ENCODE measurements at regions not wholly inside any gene's neighbourhood (a gene's known extent, or its start where the extent isn't known, plus 50 kb on each side); places are given as distances from the start of the nearest gene placed in this dataset.

DNA sequence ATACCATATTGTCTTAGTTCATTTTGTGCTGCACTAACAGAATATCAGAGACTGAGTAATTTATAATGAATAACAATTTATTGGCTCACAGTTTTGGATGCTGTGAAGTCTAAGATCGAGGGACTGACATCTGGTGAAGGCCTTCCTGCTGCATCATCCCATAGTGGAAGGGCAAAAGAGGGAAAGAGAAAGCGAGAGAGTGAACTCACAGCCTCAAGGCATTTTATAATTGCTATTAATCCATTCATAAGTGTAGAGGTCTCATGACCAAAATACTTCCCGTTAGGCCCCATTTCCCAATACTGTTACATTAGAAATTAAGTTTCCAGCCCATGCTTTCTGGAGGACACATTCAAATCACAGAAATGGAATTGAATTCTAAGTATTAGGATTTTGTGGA, 554.4 kb downstream of the TRAM1L1 start:
- no peak overlapping the region for H3K4me3 ChIP-seq (ENCODE audit: low read length in 3 of 3)
- H3K4me1 ChIP-seq (ENCODE audit: control insufficient read depth in 2 of 3, insufficient read depth in 2 of 3, low read depth in 1 of 3, low read length in 3 of 3): no peaks in the 10 kb centered on the region
- H3K27me3 ChIP-seq (ENCODE audit: control insufficient read depth, insufficient read depth, low read length): no peaks in the 10 kb centered on the region
- no peaks in the 10 kb centered on the region for H3K36me3 ChIP-seq (ENCODE audit: control insufficient read depth in 2 of 3, insufficient read depth in 3 of 3, low read length in 3 of 3)
- intact Hi-C loops (cut with DNase I): no loop called here
- no peaks in the 10 kb centered on the region for H3K9me3 ChIP-seq (ENCODE audit: control insufficient read depth in 2 of 3, insufficient read depth in 1 of 3, low read length in 3 of 3)
- TF ChIP-seq, protein P1, sequence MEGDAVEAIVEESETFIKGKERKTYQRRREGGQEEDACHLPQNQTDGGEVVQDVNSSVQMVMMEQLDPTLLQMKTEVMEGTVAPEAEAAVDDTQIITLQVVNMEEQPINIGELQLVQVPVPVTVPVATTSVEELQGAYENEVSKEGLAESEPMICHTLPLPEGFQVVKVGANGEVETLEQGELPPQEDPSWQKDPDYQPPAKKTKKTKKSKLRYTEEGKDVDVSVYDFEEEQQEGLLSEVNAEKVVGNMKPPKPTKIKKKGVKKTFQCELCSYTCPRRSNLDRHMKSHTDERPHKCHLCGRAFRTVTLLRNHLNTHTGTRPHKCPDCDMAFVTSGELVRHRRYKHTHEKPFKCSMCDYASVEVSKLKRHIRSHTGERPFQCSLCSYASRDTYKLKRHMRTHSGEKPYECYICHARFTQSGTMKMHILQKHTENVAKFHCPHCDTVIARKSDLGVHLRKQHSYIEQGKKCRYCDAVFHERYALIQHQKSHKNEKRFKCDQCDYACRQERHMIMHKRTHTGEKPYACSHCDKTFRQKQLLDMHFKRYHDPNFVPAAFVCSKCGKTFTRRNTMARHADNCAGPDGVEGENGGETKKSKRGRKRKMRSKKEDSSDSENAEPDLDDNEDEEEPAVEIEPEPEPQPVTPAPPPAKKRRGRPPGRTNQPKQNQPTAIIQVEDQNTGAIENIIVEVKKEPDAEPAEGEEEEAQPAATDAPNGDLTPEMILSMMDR (IDR thresholded peaks at IDR 0.05; ENCODE audit: borderline replicate concordance, extremely low read depth, insufficient read depth): no peak
- DNase-seq (no peak), FAIRE-seq (no peak)
- no peak overlapping the region for H3K9ac ChIP-seq (ENCODE audit: low read length in 3 of 3)
- no peak overlapping the region for H3K27ac ChIP-seq (ENCODE audit: low read depth in 2 of 2, low read length in 2 of 2)

DNA sequence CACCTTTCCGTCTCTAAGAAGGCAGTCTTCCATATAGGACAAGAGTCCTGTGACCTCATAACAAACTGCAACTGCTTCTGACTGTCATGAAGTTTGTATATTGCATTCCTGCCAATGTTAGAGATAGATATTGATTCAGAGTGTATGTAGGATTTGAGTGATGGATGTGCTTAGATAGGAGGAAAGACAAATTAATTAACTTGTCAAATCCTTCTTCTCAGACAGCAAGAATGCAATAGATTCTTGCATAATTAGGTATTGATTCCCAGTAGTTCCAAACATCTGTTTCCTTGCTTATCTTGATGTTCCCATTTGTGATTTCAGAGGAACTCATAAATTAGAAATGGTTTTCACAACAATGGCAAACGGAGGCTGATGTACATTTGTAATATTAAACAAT, 555.3 kb downstream of the TRAM1L1 start:
- H3K27me3 ChIP-seq (ENCODE audit: control insufficient read depth, insufficient read depth, low read length): no peaks in the 10 kb centered on the region
- no peak overlapping the region for H3K27ac ChIP-seq (ENCODE audit: low read depth in 2 of 2, low read length in 2 of 2)
- DNase-seq: no peak
- H3K9ac ChIP-seq (ENCODE audit: low read length in 3 of 3): no peak overlapping the region
- H3K9me3 ChIP-seq (ENCODE audit: control insufficient read depth in 2 of 3, insufficient read depth in 1 of 3, low read length in 3 of 3): no peaks in the 10 kb centered on the region
- FAIRE-seq: no peak
- no peaks in the 10 kb centered on the region for H3K4me1 ChIP-seq (ENCODE audit: control insufficient read depth in 2 of 3, insufficient read depth in 2 of 3, low read depth in 1 of 3, low read length in 3 of 3)
- H3K36me3 ChIP-seq (ENCODE audit: control insufficient read depth in 2 of 3, insufficient read depth in 3 of 3, low read length in 3 of 3): no peaks in the 10 kb centered on the region
- no peak overlapping the region for H3K4me3 ChIP-seq (ENCODE audit: low read length in 3 of 3)
- intact Hi-C loops (cut with DNase I): no loop called here
- TF ChIP-seq, protein P1 (IDR thresholded peaks at IDR 0.05; ENCODE audit: borderline replicate concordance, extremely low read depth, insufficient read depth): no peak

DNA sequence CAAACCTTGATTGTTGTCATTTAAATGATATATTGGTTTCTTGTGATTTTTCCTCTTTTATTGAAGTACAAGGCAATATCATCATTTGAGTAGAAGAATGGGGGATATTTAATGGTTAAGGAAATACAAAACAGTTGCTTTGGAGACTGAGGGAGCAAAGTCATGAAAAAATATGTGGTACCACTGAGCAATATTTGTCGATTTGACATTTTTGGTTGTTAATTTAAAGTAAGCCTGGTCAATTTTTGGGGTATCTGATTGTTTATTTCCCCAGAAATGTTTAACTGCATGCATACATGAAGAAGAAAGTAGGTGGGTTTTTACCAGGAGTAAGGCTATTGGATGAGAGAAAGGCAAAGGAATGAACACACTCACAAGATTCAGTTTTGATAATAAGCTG, 556.2 kb downstream of the TRAM1L1 start:
- H3K36me3 ChIP-seq (ENCODE audit: control insufficient read depth in 2 of 3, insufficient read depth in 3 of 3, low read length in 3 of 3): no peaks in the 10 kb centered on the region
- no peaks in the 10 kb centered on the region for H3K9me3 ChIP-seq (ENCODE audit: control insufficient read depth in 2 of 3, insufficient read depth in 1 of 3, low read length in 3 of 3)
- H3K27ac ChIP-seq (ENCODE audit: low read depth in 2 of 2, low read length in 2 of 2): no peak overlapping the region
- no peaks in the 10 kb centered on the region for H3K27me3 ChIP-seq (ENCODE audit: control insufficient read depth, insufficient read depth, low read length)
- H3K4me3 ChIP-seq (ENCODE audit: low read length in 3 of 3): no peak overlapping the region
- DNase-seq: no peak
- TF ChIP-seq, protein P1 (IDR thresholded peaks at IDR 0.05; ENCODE audit: borderline replicate concordance, extremely low read depth, insufficient read depth): no peak
- intact Hi-C loops (cut with DNase I): no loop called here
- FAIRE-seq: no peak
- no peaks in the 10 kb centered on the region for H3K4me1 ChIP-seq (ENCODE audit: control insufficient read depth in 2 of 3, insufficient read depth in 2 of 3, low read depth in 1 of 3, low read length in 3 of 3)
- H3K9ac ChIP-seq (ENCODE audit: low read length in 3 of 3): no peak overlapping the region

DNA sequence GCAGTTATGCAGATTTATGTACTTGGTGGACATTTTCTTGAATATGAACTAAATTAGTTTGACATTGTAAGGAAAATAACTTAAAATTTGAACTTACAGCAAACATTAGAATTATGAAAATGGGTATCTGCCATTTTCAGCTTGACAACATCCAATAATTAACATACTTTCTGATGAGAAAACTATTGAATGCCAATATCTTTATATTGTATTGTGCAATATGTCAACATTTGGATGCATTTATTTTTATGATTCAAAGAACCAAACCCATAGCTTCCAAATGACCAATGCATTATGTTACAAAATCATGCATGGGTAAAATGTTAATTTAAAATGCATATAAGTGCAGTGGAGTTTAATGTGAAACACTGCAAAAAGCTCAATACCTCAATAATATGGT, 562.5 kb downstream of the TRAM1L1 start:
- no peaks in the 10 kb centered on the region for H3K27me3 ChIP-seq (ENCODE audit: control insufficient read depth, insufficient read depth, low read length)
- DNase-seq (no peak), FAIRE-seq (no peak)
- H3K36me3 ChIP-seq (ENCODE audit: control insufficient read depth in 2 of 3, insufficient read depth in 3 of 3, low read length in 3 of 3): no peaks in the 10 kb centered on the region
- no peaks in the 10 kb centered on the region for H3K9me3 ChIP-seq (ENCODE audit: control insufficient read depth in 2 of 3, insufficient read depth in 1 of 3, low read length in 3 of 3)
- intact Hi-C loops (cut with DNase I): no loop called here
- no peak overlapping the region for H3K27ac ChIP-seq (ENCODE audit: low read depth in 2 of 2, low read length in 2 of 2)
- TF ChIP-seq, protein P1 (IDR thresholded peaks at IDR 0.05; ENCODE audit: borderline replicate concordance, extremely low read depth, insufficient read depth): no peak
- H3K4me1 ChIP-seq (ENCODE audit: control insufficient read depth in 2 of 3, insufficient read depth in 2 of 3, low read depth in 1 of 3, low read length in 3 of 3): no peaks in the 10 kb centered on the region
- no peak overlapping the region for H3K9ac ChIP-seq (ENCODE audit: low read length in 3 of 3)
- no peak overlapping the region for H3K4me3 ChIP-seq (ENCODE audit: low read length in 3 of 3)

Measured in kidney (tissue), 13 donors.